Loucy (cell line): ENCODE measurements at regions not wholly inside any gene's neighbourhood (a gene's known extent, or its start where the extent isn't known, plus 50 kb on each side); places are given as distances from the start of the nearest gene placed in this dataset.

Experiments used
- CTCF ChIP-seq: fragments of 200-600 bp; sonication (generic); conservative IDR thresholded peaks from 2 replicates; pipeline ENCODE4 v1.5.1; 2014; ENCODE audit warnings: mild to moderate bottlenecking, antibody characterized with exemption, low read length
- EZH2phosphoT487 ChIP-seq: fragments of 200-600 bp; IDR thresholded peaks from 2 replicates; pipeline ENCODE4 v1.6.1; 2018; ENCODE audit warnings: antibody characterized with exemption, mild to moderate bottlenecking, moderate library complexity, borderline replicate concordance

GRCh38 chr1:232557502-232558191 is 72.3 kb downstream of the SIPA1L2 start:
- TF ChIP-seq CTCF = no peak
- TF ChIP-seq EZH2phosphoT487 = no peak
